ENCODE measurements at regions not wholly inside any gene's neighbourhood (a gene's known extent, or its start where the extent isn't known, plus 50 kb on each side); places are given as distances from the start of the nearest gene placed in this dataset.

GRCh38 chr4:11587797-11588196 is 159.1 kb upstream of the HS3ST1 start:
- no peak overlapping the region for H3K4me2 ChIP-seq (ENCODE audit: insufficient read depth in 1 of 2, low read depth in 2 of 2, low read length in 2 of 2)
- H2AK5ac ChIP-seq (ENCODE audit: low read depth, low read length) = no peak overlapping the region
- H3K9me3 ChIP-seq (ENCODE audit: insufficient read depth in 2 of 2, low read depth in 1 of 2, low read length in 1 of 2) = peaks cover 0 to 6% of the 10 kb centered on the region in 2 experiments; a peak in 2 of 4 replicates
- no peaks in the 10 kb centered on the region for H3K4me1 ChIP-seq (replicated peaks in 1 of 4; ENCODE audit: control insufficient read depth in 3 of 4, insufficient read depth in 4 of 4, low read length in 3 of 4)
- ChIA-PET CTCF (ENCODE audit: partially characterized antibody) (no interaction called here), POLR2A (ENCODE audit: partially characterized antibody) (no interaction called here)
- H4K8ac ChIP-seq (ENCODE audit: extremely low read depth, insufficient read depth, low read length) = no peak overlapping the region
- no peak overlapping the region for H3K4me3 ChIP-seq (ENCODE audit: extremely low read depth in 1 of 4, insufficient read depth in 2 of 4, low read depth in 3 of 4, low read length in 4 of 4)
- H3K23me2 ChIP-seq (ENCODE audit: low read depth, low read length) = no peaks in the 10 kb centered on the region
- no peaks in the 10 kb centered on the region for H4K20me1 ChIP-seq (replicated peaks in 1 of 2; ENCODE audit: control insufficient read depth in 1 of 2, insufficient read depth in 2 of 2, low read length in 2 of 2)
- no peak overlapping the region for H4K91ac ChIP-seq (replicated peaks; ENCODE audit: insufficient read length, low read length)
- H3K23ac ChIP-seq (ENCODE audit: insufficient read length) = no peak overlapping the region
- H3K36me3 ChIP-seq (ENCODE audit: control insufficient read depth in 2 of 4, insufficient read depth in 4 of 4, low read length in 3 of 4) = no peaks in the 10 kb centered on the region
- no peak overlapping the region for H2BK120ac ChIP-seq (replicated peaks; ENCODE audit: low read depth, low read length)
- H3K79me1 ChIP-seq (ENCODE audit: low read depth, low read length) = no peaks in the 10 kb centered on the region
- no peak overlapping the region for H2BK15ac ChIP-seq (ENCODE audit: low read length)
- no peak overlapping the region for H2BK12ac ChIP-seq (ENCODE audit: low read depth, low read length)
- H2BK20ac ChIP-seq (ENCODE audit: low read length) = no peak overlapping the region
- H3K27me3 ChIP-seq (replicated peaks in 1 of 4; ENCODE audit: control insufficient read depth in 3 of 4, extremely low read depth in 1 of 4, insufficient read depth in 3 of 4, low read length in 3 of 4) = no peaks in the 10 kb centered on the region
- FAIRE-seq (no peak), DNase-seq (ENCODE audit: low read depth in 1 of 2, low spot score in 2 of 2) (no peak)
- 85% methylated on average over 5 of the region's 5 CpGs; no CpG with 5 or more reads in 1 of the 2 experiments for WGBS, 2 experiments (ENCODE audit: extremely low coverage in 1 of 2, insufficient coverage in 1 of 2, insufficient read length in 1 of 2, insufficient replicate concordance in 2 of 2, low coverage in 1 of 2, low lambda C conversion rate in 2 of 2, missing lambda C conversion rate in 1 of 2)
- H3K4ac ChIP-seq (replicated peaks; ENCODE audit: insufficient read length, low read depth, low read length) = no peak overlapping the region
- no peak overlapping the region for H3K56ac ChIP-seq (replicated peaks; ENCODE audit: insufficient read length, low read depth, low read length)
- no peak overlapping the region for H2AFZ ChIP-seq (ENCODE audit: low read length)
- H2BK5ac ChIP-seq (ENCODE audit: low read depth, low read length) = no peak overlapping the region
- no peak overlapping the region for H4K5ac ChIP-seq (ENCODE audit: insufficient read length, low read depth, low read length)
- H3K79me2 ChIP-seq (ENCODE audit: control insufficient read depth in 1 of 2, insufficient read depth in 2 of 2, low read length in 2 of 2) = no peaks in the 10 kb centered on the region
- no peak overlapping the region for H3K18ac ChIP-seq (ENCODE audit: extremely low read depth, low read length)
- H3K14ac ChIP-seq (ENCODE audit: insufficient read length) = no peak overlapping the region
- TF ChIP-seq EGR1 (IDR thresholded peaks at IDR 0.05; ENCODE audit: borderline replicate concordance, low read depth, low read length) = no peak
- no peak for TF ChIP-seq PHF8 (conservative IDR thresholded peaks at IDR 0.05; ENCODE audit: low read depth, low read length)
- no peak for TF ChIP-seq TEAD4 (IDR thresholded peaks at IDR 0.05; ENCODE audit: low read depth, low read length)
- TF ChIP-seq TAF7 (optimal IDR thresholded peaks at IDR 0.05; ENCODE audit: borderline replicate concordance, low read depth, low read length) = no peak
- TF ChIP-seq ASH2L (IDR thresholded peaks at IDR 0.05; ENCODE audit: low read length) = no peak
- TF ChIP-seq TBP (IDR thresholded peaks at IDR 0.05; ENCODE audit: low read depth, low read length) = no peak
- H3K27ac ChIP-seq (ENCODE audit: low read depth, low read length) = no peak overlapping the region
- no peak overlapping the region for H3K9ac ChIP-seq (replicated peaks in 1 of 4; ENCODE audit: extremely low read depth in 1 of 4, low read depth in 3 of 4, low read length in 3 of 4)
